ENCODE measurements at regions not wholly inside any gene's neighbourhood (a gene's known extent, or its start where the extent isn't known, plus 50 kb on each side); places are given as distances from the start of the nearest gene placed in this dataset.

DNA sequence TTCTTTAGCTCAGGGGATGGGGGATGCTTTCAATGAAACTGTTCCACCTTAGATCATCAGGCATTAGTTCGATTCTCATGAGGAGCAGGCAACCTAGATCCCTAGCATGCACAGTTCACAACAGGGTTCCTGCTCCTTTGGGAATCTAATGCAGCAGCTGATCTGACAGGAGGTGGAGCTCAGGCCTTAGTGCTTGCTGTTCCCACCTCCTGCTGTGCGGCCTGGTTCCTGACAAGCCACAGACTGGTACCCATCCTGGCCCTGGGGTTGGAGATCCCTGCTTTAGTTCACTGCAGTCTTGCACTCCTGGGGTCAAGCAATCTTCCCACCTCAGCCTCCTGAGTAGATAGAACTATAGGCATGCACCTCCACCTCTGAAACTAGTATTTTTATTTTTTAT lies 1369.8 kb upstream of the NUDT12 start:
- H2AFZ ChIP-seq (ENCODE audit: low read depth, low read length, poor library complexity, severe bottlenecking) = no peak overlapping the region
- no peak overlapping the region for H3K4me2 ChIP-seq (ENCODE audit: low read length)
- H3K4me3 ChIP-seq (replicated peaks in 1 of 2; ENCODE audit: low read depth in 1 of 2, low read length in 2 of 2) = no peak overlapping the region
- DNase-seq (ENCODE audit: low read depth, low spot score) (no peak), ATAC-seq (no peak)
- CTCF ChIA-PET = no interaction called here
- no peaks in the 10 kb centered on the region for H3K9me3 ChIP-seq (ENCODE audit: control insufficient read depth in 1 of 2, insufficient read depth in 1 of 2, low read depth in 1 of 2, low read length in 2 of 2)
- H3K4me1 ChIP-seq (ENCODE audit: control insufficient read depth in 1 of 2, insufficient read depth in 2 of 2, low read length in 2 of 2) = no peaks in the 10 kb centered on the region
- H3K27ac ChIP-seq (ENCODE audit: low read depth, low read length) = no peak overlapping the region
- no peaks in the 10 kb centered on the region for H4K20me1 ChIP-seq (ENCODE audit: insufficient read depth)
- TF ChIP-seq SRF (IDR thresholded peaks at IDR 0.05; ENCODE audit: low read depth) (no peak), ATF3 (IDR thresholded peaks at IDR 0.05) (no peak), SP1 (IDR thresholded peaks at IDR 0.05; ENCODE audit: low read depth) (no peak), EGR1 (IDR thresholded peaks at IDR 0.05; ENCODE audit: low read depth) (no peak), ZNF274 (IDR thresholded peaks at IDR 0.05; ENCODE audit: low read depth, low read length) (no peak), TCF7L2 (IDR thresholded peaks at IDR 0.05; ENCODE audit: borderline replicate concordance, extremely low read depth, insufficient read depth, insufficient read length) (no peak), CEBPB (IDR thresholded peaks at IDR 0.05; ENCODE audit: low read depth) (no peak), POLR2AphosphoS5 (IDR thresholded peaks at IDR 0.05; ENCODE audit: low read depth, low read length) (no peak), CBX3 (IDR thresholded peaks at IDR 0.05; ENCODE audit: low read depth) (no peak)
- TF ChIP-seq, protein P1, sequence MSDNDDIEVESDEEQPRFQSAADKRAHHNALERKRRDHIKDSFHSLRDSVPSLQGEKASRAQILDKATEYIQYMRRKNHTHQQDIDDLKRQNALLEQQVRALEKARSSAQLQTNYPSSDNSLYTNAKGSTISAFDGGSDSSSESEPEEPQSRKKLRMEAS (IDR thresholded peaks at IDR 0.05) = no peak
- TF ChIP-seq, protein P2, sequence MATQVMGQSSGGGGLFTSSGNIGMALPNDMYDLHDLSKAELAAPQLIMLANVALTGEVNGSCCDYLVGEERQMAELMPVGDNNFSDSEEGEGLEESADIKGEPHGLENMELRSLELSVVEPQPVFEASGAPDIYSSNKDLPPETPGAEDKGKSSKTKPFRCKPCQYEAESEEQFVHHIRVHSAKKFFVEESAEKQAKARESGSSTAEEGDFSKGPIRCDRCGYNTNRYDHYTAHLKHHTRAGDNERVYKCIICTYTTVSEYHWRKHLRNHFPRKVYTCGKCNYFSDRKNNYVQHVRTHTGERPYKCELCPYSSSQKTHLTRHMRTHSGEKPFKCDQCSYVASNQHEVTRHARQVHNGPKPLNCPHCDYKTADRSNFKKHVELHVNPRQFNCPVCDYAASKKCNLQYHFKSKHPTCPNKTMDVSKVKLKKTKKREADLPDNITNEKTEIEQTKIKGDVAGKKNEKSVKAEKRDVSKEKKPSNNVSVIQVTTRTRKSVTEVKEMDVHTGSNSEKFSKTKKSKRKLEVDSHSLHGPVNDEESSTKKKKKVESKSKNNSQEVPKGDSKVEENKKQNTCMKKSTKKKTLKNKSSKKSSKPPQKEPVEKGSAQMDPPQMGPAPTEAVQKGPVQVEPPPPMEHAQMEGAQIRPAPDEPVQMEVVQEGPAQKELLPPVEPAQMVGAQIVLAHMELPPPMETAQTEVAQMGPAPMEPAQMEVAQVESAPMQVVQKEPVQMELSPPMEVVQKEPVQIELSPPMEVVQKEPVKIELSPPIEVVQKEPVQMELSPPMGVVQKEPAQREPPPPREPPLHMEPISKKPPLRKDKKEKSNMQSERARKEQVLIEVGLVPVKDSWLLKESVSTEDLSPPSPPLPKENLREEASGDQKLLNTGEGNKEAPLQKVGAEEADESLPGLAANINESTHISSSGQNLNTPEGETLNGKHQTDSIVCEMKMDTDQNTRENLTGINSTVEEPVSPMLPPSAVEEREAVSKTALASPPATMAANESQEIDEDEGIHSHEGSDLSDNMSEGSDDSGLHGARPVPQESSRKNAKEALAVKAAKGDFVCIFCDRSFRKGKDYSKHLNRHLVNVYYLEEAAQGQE (IDR thresholded peaks at IDR 0.05; ENCODE audit: low read depth) = no peak
- no peaks in the 10 kb centered on the region for H3K9me2 ChIP-seq (ENCODE audit: insufficient read depth)
- BruUV-seq (replicated peaks) = no TSS peak
- POLR2A ChIA-PET = no interaction called here
- RAD21 ChIA-PET (ENCODE audit: low non-redundant PET in 1 of 2, low total read pairs in 2 of 2, uncharacterized antibody in 2 of 2, unreplicated experiment in 2 of 2) = no interaction called here
- intact Hi-C loops (cut with micrococcal nuclease) = no loop called here
- no peak overlapping the region for H3K9ac ChIP-seq (ENCODE audit: low read length)
- no peaks in the 10 kb centered on the region for H3K36me3 ChIP-seq (ENCODE audit: control insufficient read depth in 1 of 2, insufficient read depth in 2 of 2, low read length in 2 of 2)
- no peaks in the 10 kb centered on the region for H3K27me3 ChIP-seq (ENCODE audit: insufficient read depth, low read length)
- no peaks in the 10 kb centered on the region for H3K79me2 ChIP-seq (ENCODE audit: insufficient read depth, low read length)

Measured in HCT116 (cell line).